ENCODE measurements at regions not wholly inside any gene's neighbourhood (a gene's known extent, or its start where the extent isn't known, plus 50 kb on each side); places are given as distances from the start of the nearest gene placed in this dataset.

DNA sequence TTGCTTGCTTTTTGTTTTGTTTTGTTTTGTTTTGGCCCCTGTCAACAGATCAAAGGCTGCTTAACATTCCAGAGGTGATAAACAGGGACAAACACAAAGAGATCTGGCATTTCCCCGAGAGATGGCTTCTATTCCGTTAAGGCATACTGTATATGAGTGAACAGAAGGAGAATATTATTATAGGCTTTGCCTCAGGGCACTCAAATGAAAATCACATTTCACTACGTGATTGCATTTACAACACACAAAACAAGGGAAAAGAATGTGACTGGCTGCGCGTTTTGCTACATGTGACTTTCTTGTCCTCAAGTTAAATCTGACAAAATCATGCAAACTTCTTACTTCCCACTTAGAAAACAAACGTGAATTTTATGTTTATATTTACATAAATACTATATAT, 1037.9 kb upstream of the DDX18 start (continued):
- TF ChIP-seq, protein P1, sequence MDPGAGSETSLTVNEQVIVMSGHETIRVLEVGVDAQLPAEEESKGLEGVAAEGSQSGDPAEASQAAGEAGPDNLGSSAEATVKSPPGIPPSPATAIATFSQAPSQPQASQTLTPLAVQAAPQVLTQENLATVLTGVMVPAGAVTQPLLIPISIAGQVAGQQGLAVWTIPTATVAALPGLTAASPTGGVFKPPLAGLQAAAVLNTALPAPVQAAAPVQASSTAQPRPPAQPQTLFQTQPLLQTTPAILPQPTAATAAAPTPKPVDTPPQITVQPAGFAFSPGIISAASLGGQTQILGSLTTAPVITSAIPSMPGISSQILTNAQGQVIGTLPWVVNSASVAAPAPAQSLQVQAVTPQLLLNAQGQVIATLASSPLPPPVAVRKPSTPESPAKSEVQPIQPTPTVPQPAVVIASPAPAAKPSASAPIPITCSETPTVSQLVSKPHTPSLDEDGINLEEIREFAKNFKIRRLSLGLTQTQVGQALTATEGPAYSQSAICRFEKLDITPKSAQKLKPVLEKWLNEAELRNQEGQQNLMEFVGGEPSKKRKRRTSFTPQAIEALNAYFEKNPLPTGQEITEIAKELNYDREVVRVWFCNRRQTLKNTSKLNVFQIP (CRISPR knock-in tag; IDR thresholded peaks at IDR 0.05; ENCODE audit: borderline replicate concordance, low read depth) = no peak

DNA sequence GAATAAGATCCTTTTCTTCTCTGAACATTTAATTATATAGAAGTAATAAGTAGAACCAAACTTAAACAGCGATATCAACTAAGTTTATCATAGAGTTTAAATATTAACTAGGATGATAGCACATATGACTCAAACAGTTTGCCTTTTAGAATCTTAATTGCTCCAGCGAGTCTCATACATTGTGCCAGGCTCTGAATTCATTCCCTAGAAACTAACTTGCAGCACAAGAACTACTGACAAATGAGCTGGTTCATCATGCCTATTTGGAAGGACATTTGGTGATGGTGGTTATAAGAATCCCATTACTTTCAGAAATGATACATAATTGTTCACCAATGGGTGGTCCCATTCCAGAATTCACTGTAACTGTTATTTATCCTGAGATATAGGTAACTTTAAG, 1026.6 kb upstream of the DDX18 start:
- no peak for TF ChIP-seq CSDC2 (CRISPR knock-in tag; IDR thresholded peaks at IDR 0.05)
- TF ChIP-seq, protein P1 (CRISPR knock-in tag; IDR thresholded peaks at IDR 0.05; ENCODE audit: borderline replicate concordance, low read depth) = no peak
- TF ChIP-seq, protein P2, sequence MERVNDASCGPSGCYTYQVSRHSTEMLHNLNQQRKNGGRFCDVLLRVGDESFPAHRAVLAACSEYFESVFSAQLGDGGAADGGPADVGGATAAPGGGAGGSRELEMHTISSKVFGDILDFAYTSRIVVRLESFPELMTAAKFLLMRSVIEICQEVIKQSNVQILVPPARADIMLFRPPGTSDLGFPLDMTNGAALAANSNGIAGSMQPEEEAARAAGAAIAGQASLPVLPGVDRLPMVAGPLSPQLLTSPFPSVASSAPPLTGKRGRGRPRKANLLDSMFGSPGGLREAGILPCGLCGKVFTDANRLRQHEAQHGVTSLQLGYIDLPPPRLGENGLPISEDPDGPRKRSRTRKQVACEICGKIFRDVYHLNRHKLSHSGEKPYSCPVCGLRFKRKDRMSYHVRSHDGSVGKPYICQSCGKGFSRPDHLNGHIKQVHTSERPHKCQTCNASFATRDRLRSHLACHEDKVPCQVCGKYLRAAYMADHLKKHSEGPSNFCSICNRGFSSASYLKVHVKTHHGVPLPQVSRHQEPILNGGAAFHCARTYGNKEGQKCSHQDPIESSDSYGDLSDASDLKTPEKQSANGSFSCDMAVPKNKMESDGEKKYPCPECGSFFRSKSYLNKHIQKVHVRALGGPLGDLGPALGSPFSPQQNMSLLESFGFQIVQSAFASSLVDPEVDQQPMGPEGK (CRISPR knock-in tag; IDR thresholded peaks at IDR 0.05; ENCODE audit: borderline replicate concordance) = no peak
- TF ChIP-seq, protein P3, sequence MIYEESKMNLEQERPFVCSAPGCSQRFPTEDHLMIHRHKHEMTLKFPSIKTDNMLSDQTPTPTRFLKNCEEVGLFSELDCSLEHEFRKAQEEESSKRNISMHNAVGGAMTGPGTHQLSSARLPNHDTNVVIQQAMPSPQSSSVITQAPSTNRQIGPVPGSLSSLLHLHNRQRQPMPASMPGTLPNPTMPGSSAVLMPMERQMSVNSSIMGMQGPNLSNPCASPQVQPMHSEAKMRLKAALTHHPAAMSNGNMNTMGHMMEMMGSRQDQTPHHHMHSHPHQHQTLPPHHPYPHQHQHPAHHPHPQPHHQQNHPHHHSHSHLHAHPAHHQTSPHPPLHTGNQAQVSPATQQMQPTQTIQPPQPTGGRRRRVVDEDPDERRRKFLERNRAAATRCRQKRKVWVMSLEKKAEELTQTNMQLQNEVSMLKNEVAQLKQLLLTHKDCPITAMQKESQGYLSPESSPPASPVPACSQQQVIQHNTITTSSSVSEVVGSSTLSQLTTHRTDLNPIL (CRISPR knock-in tag; IDR thresholded peaks at IDR 0.05; ENCODE audit: low read depth) = no peak
- TF ChIP-seq TOX (CRISPR knock-in tag; IDR thresholded peaks at IDR 0.05; ENCODE audit: borderline replicate concordance) = no peak
- no peak for TF ChIP-seq ESRRG (CRISPR knock-in tag; IDR thresholded peaks at IDR 0.05)
- no peak for ATAC-seq

DNA sequence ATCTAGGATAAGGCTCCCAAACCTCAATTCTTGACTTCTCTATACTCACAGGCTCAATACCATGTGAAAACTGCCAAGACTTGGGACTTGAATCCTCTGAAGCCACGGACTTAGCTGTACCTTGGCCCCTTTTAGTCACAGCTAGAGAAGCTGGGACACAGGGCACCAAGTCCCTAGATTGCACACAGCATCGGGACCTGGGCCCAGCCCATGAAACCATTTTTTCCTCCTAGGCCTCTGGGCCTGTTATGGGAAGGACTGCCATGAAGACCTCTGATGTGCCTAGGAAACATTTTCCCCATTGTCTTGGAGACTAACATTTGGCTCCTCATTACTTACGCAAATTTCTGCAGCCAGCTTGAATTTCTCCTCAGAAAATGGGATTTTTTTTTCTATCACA, 1011.8 kb upstream of the DDX18 start:
- TF ChIP-seq ZFP30 (CRISPR knock-in tag; IDR thresholded peaks at IDR 0.05) (no peak), RARB (CRISPR knock-in tag; IDR thresholded peaks at IDR 0.05) (no peak), ISL1 (CRISPR knock-in tag; IDR thresholded peaks at IDR 0.05) (no peak), PPARA (CRISPR knock-in tag; IDR thresholded peaks at IDR 0.05; ENCODE audit: borderline replicate concordance) (no peak), OSR1 (CRISPR knock-in tag; IDR thresholded peaks at IDR 0.05) (no peak), CSDC2 (CRISPR knock-in tag; IDR thresholded peaks at IDR 0.05) (no peak), ZC3H10 (CRISPR knock-in tag; IDR thresholded peaks at IDR 0.05) (no peak), ZNF70 (CRISPR knock-in tag; IDR thresholded peaks at IDR 0.05) (no peak), TCF4 (CRISPR knock-in tag; IDR thresholded peaks at IDR 0.05; ENCODE audit: borderline replicate concordance) (no peak), ZNF8 (CRISPR knock-in tag; IDR thresholded peaks at IDR 0.05) (no peak), ZFP3 (CRISPR knock-in tag; IDR thresholded peaks at IDR 0.05) (no peak), GLIS3 (CRISPR knock-in tag; IDR thresholded peaks at IDR 0.05) (no peak), BACH2 (CRISPR knock-in tag; IDR thresholded peaks at IDR 0.05; ENCODE audit: borderline replicate concordance) (no peak), ARNTL (CRISPR knock-in tag; IDR thresholded peaks at IDR 0.05; ENCODE audit: borderline replicate concordance, low read depth) (no peak), TOX (CRISPR knock-in tag; IDR thresholded peaks at IDR 0.05; ENCODE audit: borderline replicate concordance) (no peak)
- TF ChIP-seq, protein P1 (CRISPR knock-in tag; IDR thresholded peaks at IDR 0.05; ENCODE audit: borderline replicate concordance, low read depth) = no peak
- TF ChIP-seq, protein P3 (CRISPR knock-in tag; IDR thresholded peaks at IDR 0.05; ENCODE audit: low read depth) = no peak
- TF ChIP-seq, protein P4, sequence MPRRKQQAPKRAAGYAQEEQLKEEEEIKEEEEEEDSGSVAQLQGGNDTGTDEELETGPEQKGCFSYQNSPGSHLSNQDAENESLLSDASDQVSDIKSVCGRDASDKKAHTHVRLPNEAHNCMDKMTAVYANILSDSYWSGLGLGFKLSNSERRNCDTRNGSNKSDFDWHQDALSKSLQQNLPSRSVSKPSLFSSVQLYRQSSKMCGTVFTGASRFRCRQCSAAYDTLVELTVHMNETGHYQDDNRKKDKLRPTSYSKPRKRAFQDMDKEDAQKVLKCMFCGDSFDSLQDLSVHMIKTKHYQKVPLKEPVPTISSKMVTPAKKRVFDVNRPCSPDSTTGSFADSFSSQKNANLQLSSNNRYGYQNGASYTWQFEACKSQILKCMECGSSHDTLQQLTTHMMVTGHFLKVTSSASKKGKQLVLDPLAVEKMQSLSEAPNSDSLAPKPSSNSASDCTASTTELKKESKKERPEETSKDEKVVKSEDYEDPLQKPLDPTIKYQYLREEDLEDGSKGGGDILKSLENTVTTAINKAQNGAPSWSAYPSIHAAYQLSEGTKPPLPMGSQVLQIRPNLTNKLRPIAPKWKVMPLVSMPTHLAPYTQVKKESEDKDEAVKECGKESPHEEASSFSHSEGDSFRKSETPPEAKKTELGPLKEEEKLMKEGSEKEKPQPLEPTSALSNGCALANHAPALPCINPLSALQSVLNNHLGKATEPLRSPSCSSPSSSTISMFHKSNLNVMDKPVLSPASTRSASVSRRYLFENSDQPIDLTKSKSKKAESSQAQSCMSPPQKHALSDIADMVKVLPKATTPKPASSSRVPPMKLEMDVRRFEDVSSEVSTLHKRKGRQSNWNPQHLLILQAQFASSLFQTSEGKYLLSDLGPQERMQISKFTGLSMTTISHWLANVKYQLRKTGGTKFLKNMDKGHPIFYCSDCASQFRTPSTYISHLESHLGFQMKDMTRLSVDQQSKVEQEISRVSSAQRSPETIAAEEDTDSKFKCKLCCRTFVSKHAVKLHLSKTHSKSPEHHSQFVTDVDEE (CRISPR knock-in tag; IDR thresholded peaks at IDR 0.05) = no peak
- TF ChIP-seq, protein P5, sequence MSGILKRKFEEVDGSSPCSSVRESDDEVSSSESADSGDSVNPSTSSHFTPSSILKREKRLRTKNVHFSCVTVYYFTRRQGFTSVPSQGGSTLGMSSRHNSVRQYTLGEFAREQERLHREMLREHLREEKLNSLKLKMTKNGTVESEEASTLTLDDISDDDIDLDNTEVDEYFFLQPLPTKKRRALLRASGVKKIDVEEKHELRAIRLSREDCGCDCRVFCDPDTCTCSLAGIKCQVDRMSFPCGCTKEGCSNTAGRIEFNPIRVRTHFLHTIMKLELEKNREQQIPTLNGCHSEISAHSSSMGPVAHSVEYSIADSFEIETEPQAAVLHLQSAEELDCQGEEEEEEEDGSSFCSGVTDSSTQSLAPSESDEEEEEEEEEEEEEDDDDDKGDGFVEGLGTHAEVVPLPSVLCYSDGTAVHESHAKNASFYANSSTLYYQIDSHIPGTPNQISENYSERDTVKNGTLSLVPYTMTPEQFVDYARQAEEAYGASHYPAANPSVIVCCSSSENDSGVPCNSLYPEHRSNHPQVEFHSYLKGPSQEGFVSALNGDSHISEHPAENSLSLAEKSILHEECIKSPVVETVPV (CRISPR knock-in tag; IDR thresholded peaks at IDR 0.05) = no peak
- TF ChIP-seq, protein P2 (CRISPR knock-in tag; IDR thresholded peaks at IDR 0.05; ENCODE audit: borderline replicate concordance) = no peak
- no peak for ATAC-seq
